NCI-H146 treated with DMSO at 0.1 percent for 48 hours (cell line): ENCODE measurements at regions not wholly inside any gene's neighbourhood (a gene's known extent, or its start where the extent isn't known, plus 50 kb on each side); places are given as distances from the start of the nearest gene placed in this dataset.
"Not testable (repeated sequence)": the region's sequence is repeated elsewhere in the genome, so short reads cannot be mapped to it uniquely, and the experiment has no call there.

ENCODE experiments used
- DNase-seq: peaks from one replicate; lab custom pipeline; 2025; ENCODE audit not compliant: unreplicated experiment; lab: John Stamatoyannopoulos, UW

GRCh38 chr5:92835712-92836111 lies 745.3 kb downstream of the NR2F1-AS1 start:
- no peak for DNase-seq

- DNase-seq: not testable (repeated sequence)
These were observed 757.5 kb downstream of the NR2F1-AS1 start for GRCh38 chr5:92823551-92823950.

GRCh38 chr5:92822183-92822582 lies 758.8 kb downstream of the NR2F1-AS1 start:
- DNase-seq: no peak

GRCh38 chr5:92809855-92810465 lies 771.1 kb downstream of the NR2F1-AS1 start:
- DNase-seq: no peak

GRCh38 chr5:92808474-92808873 lies 772.5 kb downstream of the NR2F1-AS1 start:
- no peak for DNase-seq

- no peak for DNase-seq
These were observed 773.9 kb downstream of the NR2F1-AS1 start for GRCh38 chr5:92807085-92807484.

GRCh38 chr5:92805446-92805845 lies 775.6 kb downstream of the NR2F1-AS1 start:
- DNase-seq: no peak

GRCh38 chr5:92801911-92802310 lies 779.1 kb downstream of the NR2F1-AS1 start:
- DNase-seq: no peak

GRCh38 chr5:92800365-92800764 lies 780.7 kb downstream of the NR2F1-AS1 start:
- DNase-seq: no peak

- DNase-seq: no peak
These were observed 785.4 kb downstream of the NR2F1-AS1 start for GRCh38 chr5:92795633-92796032.

GRCh38 chr5:92780057-92780456 lies 801.0 kb downstream of the NR2F1-AS1 start:
- DNase-seq: no peak

- DNase-seq: no peak
These were observed 801.5 kb downstream of the NR2F1-AS1 start for GRCh38 chr5:92779536-92779935.

- DNase-seq: no peak
These were observed 802.8 kb downstream of the NR2F1-AS1 start for GRCh38 chr5:92778261-92778660.

GRCh38 chr5:92777421-92777820 lies 803.6 kb downstream of the NR2F1-AS1 start:
- no peak for DNase-seq

- DNase-seq: no peak
These were observed 805.1 kb downstream of the NR2F1-AS1 start for GRCh38 chr5:92775711-92776615.

- DNase-seq: no peak
These were observed 811.0 kb downstream of the NR2F1-AS1 start for GRCh38 chr5:92769978-92770377.

- DNase-seq: no peak
These were observed 819.4 kb downstream of the NR2F1-AS1 start for GRCh38 chr5:92761585-92761984.

- no peak for DNase-seq
These were observed 820.5 kb downstream of the NR2F1-AS1 start for GRCh38 chr5:92760550-92760949.

- no peak for DNase-seq
These were observed 822.5 kb downstream of the NR2F1-AS1 start for GRCh38 chr5:92758552-92758951.

GRCh38 chr5:92749943-92750342 lies 831.1 kb downstream of the NR2F1-AS1 start:
- no peak for DNase-seq

- DNase-seq: no peak
These were observed 832.8 kb downstream of the NR2F1-AS1 start for GRCh38 chr5:92748072-92748676.

- no peak for DNase-seq
These were observed 839.1 kb downstream of the NR2F1-AS1 start for GRCh38 chr5:92741906-92742305.
